ENCODE measurements at regions not wholly inside any gene's neighbourhood (a gene's known extent, or its start where the extent isn't known, plus 50 kb on each side); places are given as distances from the start of the nearest gene placed in this dataset.

DNA sequence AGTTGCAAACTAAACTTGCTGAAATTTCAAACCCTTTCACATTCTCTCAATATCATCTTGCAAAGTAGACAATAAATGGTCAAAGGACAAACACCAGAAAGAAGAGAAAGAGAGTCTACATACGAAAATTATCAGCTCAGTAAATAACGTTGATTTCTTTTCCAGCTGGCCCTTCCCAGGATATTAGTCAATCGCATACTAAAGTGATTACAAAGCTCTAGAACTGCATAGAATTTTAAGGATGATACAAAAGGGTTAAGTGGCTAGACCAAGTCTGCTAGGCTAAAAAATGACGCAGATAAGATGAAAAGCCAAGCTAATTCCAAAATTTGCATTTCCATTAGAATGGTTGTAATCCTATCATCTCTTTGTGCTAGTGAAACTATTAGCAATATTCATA, 405.7 kb downstream of the FBXO15 start:
- Mint-ChIP-seq H3K27ac (ENCODE audit: low read depth, unreplicated experiment) (no peak overlapping the region), H3K27me3 (ENCODE audit: insufficient read depth, unreplicated experiment) (no peaks in the 10 kb centered on the region), H3K9me3 (ENCODE audit: unreplicated experiment) (no peaks in the 10 kb centered on the region), H3K36me3 (ENCODE audit: insufficient read depth, unreplicated experiment) (no peaks in the 10 kb centered on the region), H3K4me3 (ENCODE audit: unreplicated experiment) (no peak overlapping the region), H3K4me1 (ENCODE audit: insufficient read depth, unreplicated experiment) (peaks cover 15% of the 10 kb centered on the region)
- DNase-seq (ENCODE audit: unreplicated experiment) = peak; percentile 25
- no TSS peak for BruUV-seq (replicated peaks)
- TF ChIP-seq, protein P1, sequence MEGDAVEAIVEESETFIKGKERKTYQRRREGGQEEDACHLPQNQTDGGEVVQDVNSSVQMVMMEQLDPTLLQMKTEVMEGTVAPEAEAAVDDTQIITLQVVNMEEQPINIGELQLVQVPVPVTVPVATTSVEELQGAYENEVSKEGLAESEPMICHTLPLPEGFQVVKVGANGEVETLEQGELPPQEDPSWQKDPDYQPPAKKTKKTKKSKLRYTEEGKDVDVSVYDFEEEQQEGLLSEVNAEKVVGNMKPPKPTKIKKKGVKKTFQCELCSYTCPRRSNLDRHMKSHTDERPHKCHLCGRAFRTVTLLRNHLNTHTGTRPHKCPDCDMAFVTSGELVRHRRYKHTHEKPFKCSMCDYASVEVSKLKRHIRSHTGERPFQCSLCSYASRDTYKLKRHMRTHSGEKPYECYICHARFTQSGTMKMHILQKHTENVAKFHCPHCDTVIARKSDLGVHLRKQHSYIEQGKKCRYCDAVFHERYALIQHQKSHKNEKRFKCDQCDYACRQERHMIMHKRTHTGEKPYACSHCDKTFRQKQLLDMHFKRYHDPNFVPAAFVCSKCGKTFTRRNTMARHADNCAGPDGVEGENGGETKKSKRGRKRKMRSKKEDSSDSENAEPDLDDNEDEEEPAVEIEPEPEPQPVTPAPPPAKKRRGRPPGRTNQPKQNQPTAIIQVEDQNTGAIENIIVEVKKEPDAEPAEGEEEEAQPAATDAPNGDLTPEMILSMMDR (IDR thresholded peaks at IDR 0.05; ENCODE audit: unreplicated experiment) = no peak
- POLR2A ChIA-PET = interaction anchor here (1.0 kb wide), 1 partner anchor 72 kb away, joined by 5 read pairs; no protein-coding TSS in a partner anchor
- intact Hi-C loops (cut with micrococcal nuclease) = loop anchor here (10.0 kb wide), 1 partner anchor 127 kb away; no protein-coding TSS in a partner anchor
- CTCF ChIA-PET = interaction anchor here (0.5 kb wide), 1 partner anchor 13 kb away, joined by 3 read pairs; no protein-coding TSS in a partner anchor

DNA sequence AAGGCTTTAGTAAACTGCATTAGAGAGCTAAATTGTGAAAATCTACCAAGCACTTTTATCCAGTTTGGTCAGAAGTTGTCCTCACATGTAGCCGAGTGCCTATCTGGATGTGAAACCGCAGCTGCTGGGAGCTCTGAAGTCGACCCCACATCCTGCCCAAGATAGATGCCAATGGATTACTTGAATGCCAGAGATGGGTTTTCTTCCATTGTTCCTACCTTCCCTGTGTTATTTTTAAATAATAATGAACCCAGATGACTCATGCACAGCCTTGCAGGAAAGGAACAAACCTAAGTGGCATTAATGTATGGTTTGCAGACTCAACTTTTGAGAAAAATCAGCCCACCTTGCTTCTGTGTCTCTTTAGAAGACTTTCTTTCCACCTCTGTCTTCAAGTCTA, 408.5 kb downstream of the FBXO15 start:
- no peak overlapping the region for H3K4me3 Mint-ChIP-seq (ENCODE audit: unreplicated experiment)
- no peak for DNase-seq (ENCODE audit: unreplicated experiment)

DNA sequence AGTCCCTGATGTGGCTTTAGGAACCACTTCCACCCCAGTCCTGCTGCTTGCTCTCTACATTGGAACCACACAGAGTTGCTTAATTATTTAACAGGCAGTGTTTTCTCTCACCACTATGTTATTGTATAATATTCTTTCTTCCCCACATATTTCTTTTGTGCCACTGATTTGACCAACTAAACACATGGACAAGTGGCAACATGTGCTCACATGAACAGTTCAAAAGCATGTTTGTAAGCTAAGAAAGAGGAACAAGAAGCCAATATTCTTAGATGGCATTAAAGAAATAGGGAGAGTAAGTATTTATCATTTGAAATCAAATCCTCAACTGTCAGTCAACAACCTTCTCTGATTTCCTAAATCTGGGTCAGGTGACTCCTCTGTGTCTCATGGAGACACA, 409.6 kb downstream of the FBXO15 start:
- Mint-ChIP-seq H3K4me3 (ENCODE audit: unreplicated experiment) (no peak overlapping the region), H3K27me3 (ENCODE audit: insufficient read depth, unreplicated experiment) (no peaks in the 10 kb centered on the region), H3K4me1 (ENCODE audit: insufficient read depth, unreplicated experiment) (peaks cover 15% of the 10 kb centered on the region), H3K27ac (ENCODE audit: low read depth, unreplicated experiment) (no peak overlapping the region), H3K9me3 (ENCODE audit: unreplicated experiment) (no peaks in the 10 kb centered on the region), H3K36me3 (ENCODE audit: insufficient read depth, unreplicated experiment) (no peaks in the 10 kb centered on the region)
- intact Hi-C loops (cut with micrococcal nuclease) = no loop called here
- no peak for DNase-seq (ENCODE audit: unreplicated experiment)
- TF ChIP-seq, protein P1 (IDR thresholded peaks at IDR 0.05; ENCODE audit: unreplicated experiment) = no peak
- ChIA-PET CTCF (interaction anchor here (0.7 to 1.2 kb wide), 3 partner anchors 11 to 14 kb away, joined by 3 read pairs; no protein-coding TSS in a partner anchor), POLR2A (interaction anchor here (1.0 to 1.2 kb wide), 2 partner anchors 8 to 68 kb away, joined by 3 read pairs; no protein-coding TSS in a partner anchor)
- no TSS peak for BruUV-seq (replicated peaks)

More for the DNA sequence above, 408.5 kb downstream of the FBXO15 start:
- no TSS peak for BruUV-seq (replicated peaks)
- Mint-ChIP-seq H3K27me3 (ENCODE audit: insufficient read depth, unreplicated experiment) (no peaks in the 10 kb centered on the region), H3K9me3 (ENCODE audit: unreplicated experiment) (no peaks in the 10 kb centered on the region), H3K36me3 (ENCODE audit: insufficient read depth, unreplicated experiment) (no peaks in the 10 kb centered on the region), H3K27ac (ENCODE audit: low read depth, unreplicated experiment) (no peak overlapping the region), H3K4me1 (ENCODE audit: insufficient read depth, unreplicated experiment) (peaks cover 15% of the 10 kb centered on the region)
- ChIA-PET CTCF (no interaction called here), POLR2A (interaction anchor here (0.6 to 0.7 kb wide), 2 partner anchors 60 to 71 kb away, joined by 3 to 5 read pairs; no protein-coding TSS in a partner anchor)
- TF ChIP-seq, protein P1 (IDR thresholded peaks at IDR 0.05; ENCODE audit: unreplicated experiment) = no peak
- intact Hi-C loops (cut with micrococcal nuclease) = no loop called here

DNA sequence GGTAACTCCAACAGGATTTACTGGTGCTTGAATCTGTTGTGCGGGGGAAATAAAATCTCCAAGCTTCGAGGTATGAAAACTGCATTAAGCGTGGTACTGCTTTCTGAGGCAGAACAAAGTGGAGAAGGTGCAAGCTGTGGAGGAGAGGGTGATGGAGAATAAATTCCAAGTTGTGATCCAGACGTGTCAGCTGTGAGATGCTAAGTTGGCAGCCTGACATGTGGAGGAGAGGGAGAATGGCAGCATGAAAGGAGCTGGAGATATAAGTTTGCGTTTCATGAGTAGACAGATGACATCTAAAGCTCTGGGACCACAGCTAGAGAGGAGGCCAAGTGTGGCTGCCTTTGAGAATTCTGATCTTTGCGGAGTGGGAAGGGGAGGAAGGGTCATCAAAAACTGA, 411.8 kb downstream of the FBXO15 start:
- Mint-ChIP-seq H3K9me3 (ENCODE audit: unreplicated experiment) (peaks cover 5% of the 10 kb centered on the region), H3K36me3 (ENCODE audit: insufficient read depth, unreplicated experiment) (no peaks in the 10 kb centered on the region), H3K4me1 (ENCODE audit: insufficient read depth, unreplicated experiment) (peaks cover 15% of the 10 kb centered on the region), H3K27ac (ENCODE audit: low read depth, unreplicated experiment) (no peak overlapping the region), H3K4me3 (ENCODE audit: unreplicated experiment) (no peak overlapping the region), H3K27me3 (ENCODE audit: insufficient read depth, unreplicated experiment) (no peaks in the 10 kb centered on the region)
- TF ChIP-seq, protein P1 (IDR thresholded peaks at IDR 0.05; ENCODE audit: unreplicated experiment) = no peak
- DNase-seq (ENCODE audit: unreplicated experiment) = no peak
- intact Hi-C loops (cut with micrococcal nuclease) = no loop called here
- ChIA-PET CTCF (interaction anchor here (0.6 kb wide), 1 partner anchor 719 kb away, joined by 3 read pairs; no protein-coding TSS in a partner anchor), POLR2A (no interaction called here)
- BruUV-seq (replicated peaks) = no TSS peak

Measured in MCF 10A (cell line).